Suppressor macrophage treated with lipopolysaccharide for 4 hours (primary cell): ENCODE measurements at regions not wholly inside any gene's neighbourhood (a gene's known extent, or its start where the extent isn't known, plus 50 kb on each side); places are given as distances from the start of the nearest gene placed in this dataset.

Experiments
- DNase-seq: peaks from one replicate; pipeline ENCODE4 v3.0.0-alpha.2; 2020

DNA sequence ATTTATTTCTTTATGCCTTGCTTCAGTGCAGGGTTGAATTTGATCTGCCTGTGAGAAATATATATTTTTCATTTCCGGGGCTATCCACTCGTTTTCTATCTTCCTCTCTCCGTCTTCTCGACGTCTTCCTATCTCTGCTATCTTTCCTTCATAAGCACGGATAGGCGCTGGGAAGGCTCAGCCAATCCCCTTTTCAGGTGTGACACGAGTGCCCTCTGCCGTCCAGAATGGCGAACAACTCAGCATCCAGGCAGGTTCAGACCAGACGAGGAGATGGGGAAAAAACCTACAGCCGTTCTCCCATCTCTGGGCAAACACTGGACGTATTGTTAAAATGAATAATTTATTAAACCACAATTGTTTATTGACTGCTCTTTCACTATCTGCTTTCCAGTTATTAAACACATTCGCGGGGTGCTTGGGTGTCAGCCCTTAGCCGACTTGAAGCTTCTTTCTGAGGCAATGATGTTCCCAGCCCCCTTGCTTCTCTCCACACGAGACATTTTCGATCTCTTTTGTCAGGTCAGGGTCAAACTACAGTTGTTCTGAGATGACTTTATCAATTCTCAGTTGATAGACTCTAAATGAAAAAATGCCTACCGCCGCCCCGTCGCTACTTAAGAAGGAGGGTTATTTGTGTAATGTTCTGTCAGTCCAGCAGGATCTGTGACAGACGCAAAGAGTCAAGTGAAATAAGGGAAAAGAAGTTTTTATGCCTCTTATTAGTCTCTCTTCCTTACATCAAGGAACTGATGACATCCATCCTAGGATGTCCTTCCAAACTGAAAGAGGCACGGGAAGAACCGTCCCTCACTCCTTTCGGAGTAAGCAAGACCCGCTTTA is 96.3 kb upstream of the NOCT start:
- DNase-seq = peak; percentile 22

DNA sequence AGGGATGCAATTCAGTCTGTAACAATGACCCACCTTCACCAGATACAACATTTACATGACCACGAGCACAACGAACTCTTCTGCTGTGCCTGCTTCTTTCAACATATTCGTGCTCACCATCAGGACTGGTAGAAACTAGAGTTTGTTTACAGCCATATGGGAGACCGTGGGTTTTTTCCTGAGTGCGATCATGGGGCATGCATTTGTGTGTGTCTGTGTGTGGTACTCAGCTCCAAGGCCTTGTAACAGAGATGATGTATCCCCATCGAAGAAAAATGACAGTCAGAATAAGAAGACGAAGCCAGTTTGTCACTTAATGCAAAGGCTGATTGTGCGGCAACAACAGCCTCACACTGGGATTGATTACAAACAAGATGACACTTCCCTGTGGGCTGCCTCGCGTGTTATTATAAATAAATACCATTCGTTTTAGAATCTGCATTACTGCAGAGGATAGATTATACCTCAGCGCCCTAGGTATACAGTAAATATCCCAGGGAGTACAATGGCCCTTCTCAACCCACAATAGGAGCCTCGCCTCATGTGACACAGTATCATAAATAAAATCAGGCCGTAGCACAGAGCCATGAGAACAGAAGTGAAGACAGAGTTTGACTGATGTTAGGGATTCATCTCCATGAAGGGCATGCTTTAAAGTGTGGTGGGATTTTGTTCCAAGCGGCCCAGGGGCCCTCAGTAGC is 97.3 kb upstream of the NOCT start:
- no peak for DNase-seq

DNA sequence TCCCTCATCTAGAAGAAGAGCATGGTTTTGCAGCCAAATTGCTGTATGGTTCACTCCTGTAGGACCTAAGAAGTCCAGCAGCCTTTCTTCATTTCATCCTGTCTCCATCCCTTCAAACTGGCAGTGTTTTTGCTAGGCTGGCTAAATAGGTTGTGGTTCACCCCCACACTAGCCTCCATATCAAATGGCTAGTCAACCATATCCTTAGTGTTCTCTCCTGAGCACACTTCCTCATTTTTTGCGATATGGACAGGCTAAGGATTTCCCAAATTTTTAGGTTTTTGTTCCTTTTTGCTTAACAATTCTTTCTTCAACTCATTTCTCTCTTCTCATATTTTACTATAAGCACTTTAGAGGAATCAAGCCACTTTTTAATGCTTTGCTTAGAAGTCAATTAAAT is 98.8 kb upstream of the NOCT start:
- no peak for DNase-seq

GRCh38 chr4:138915756-138916155 is 99.8 kb upstream of the NOCT start:
- no peak for DNase-seq

GRCh38 chr4:138912704-138913340 is 102.8 kb upstream of the NOCT start:
- DNase-seq = no peak

GRCh38 chr4:138911909-138912703 is 103.5 kb upstream of the NOCT start:
- no peak for DNase-seq

GRCh38 chr4:138910914-138911336 is 104.7 kb upstream of the NOCT start:
- no peak for DNase-seq

DNA sequence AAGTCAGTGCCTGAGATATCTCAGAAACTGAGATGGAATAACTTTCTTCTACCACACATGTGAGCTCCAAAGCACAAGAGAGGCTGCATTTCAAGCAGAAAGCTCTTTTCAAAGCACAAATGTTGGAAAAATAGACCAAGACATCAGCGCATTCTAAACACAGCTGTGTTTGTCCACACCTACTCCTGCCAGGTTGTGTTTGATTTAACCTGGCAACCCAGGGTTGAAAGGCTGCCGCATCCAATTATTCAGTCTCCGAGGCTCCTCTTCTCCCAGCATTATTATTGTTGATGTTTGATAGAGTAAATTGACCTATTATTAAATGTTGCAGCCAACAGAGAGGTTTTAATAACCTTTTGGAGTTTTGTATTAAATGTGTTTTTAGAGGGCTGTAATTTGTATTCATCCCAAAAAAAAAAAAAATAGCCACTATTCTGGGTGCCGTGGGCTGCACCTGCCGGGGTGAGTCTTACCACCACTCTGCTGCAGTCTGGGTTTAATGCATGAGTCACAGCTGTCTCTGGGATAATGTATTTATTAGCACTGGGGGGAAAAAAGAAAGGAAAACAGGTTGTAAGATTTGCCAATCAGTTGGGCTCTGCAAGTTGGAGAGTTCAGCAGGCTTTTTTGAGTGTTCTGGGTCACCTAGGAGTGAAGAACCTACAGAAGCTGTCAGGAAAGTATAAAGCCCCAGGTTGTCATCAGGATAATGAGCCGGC is 105.2 kb upstream of the NOCT start:
- no peak for DNase-seq

DNA sequence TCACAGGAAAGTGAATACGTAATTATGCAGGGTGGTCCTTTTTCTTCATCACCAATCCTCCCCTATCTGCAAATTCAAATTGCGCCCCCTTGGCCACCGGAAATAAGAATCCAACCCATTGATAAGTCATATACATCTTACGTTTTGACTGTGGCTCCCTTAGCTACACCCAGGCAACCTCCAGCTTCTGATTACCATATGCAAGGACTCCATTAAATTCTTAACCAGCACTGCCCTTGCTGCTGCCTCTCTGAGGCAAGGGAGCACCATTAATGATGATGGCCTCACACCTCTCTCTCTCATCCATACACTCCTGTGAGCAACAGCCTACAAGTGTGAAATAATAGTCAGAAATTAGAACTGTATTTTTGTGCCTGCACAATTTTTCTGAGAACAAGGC is 106.0 kb upstream of the NOCT start:
- no peak for DNase-seq

DNA sequence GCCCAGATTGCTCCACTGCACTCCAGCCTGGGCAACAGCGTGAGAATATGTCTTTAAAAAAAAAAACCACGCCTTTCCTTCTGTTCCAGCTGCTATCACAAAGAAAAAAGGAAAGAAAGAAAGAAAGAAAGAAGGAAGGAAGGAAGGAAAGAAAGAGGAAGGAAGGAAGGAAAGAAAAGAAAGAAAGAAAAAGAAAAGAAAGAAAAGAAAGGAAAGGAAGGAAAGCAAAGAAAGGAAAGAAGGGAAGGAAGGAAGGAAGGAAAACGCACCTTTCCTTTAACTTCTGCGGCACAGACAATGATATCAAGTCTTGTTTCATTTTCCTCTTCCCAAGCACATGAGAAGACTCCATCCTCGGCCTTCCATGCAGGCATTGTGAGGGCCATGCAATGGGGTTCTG is 107.4 kb upstream of the NOCT start:
- DNase-seq = no peak

DNA sequence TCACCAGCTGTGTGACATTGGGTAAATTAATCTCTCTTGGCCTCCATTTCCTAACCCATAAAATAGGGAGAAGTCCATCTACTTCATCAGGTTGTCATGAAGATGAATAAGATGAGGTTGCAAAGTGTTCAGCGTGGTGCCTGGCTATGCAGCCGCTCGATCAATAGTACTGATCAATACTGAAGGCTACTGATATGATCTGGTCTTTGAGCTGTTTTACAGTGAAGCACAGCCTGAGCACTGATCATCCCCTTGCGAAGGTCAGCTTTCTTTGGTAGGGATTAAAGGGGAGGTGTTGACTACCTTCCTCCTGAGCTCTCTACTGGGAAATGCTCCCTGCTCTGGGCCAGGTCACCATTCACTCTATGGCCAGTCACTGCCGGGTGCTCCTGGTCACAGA is 108.4 kb upstream of the NOCT start:
- no peak for DNase-seq

DNA sequence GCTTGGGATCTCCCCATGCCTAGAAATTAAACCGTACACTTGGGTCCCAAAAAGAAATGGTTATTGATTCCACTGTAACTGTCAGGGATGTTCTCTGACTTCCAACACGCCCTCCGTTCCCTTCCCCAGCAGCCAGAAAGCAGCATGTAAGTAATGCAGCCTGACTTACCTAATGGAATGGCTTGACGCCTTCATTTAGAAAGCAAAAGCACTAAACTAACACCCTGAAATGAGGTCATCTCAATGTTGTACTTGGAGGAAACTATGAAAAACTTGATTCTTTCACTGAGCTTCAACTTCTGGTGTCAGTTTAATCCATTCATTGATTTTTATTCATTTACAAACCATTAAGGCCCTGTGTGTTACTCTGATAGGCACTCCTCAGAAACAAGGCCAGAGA is 110.8 kb upstream of the NOCT start:
- peak; percentile 31 for DNase-seq

DNA sequence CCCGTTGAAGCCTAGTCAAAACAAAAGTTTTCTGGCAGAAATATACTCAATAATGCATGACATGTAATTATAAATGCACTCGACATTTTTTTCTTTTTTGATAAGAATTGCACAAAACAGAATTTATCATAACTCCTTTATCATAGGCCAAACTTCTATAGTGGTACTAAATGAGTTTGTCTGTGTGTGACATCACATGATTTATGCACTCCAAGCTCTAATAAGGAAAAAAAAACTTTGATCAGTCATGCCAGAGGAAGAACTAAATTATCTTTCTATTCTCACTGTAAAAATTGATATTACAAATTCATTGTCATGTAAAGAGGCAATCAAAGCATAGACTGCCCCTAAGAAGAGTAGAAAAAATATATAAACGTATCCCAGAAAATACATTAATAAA is 112.4 kb upstream of the NOCT start:
- DNase-seq = no peak

DNA sequence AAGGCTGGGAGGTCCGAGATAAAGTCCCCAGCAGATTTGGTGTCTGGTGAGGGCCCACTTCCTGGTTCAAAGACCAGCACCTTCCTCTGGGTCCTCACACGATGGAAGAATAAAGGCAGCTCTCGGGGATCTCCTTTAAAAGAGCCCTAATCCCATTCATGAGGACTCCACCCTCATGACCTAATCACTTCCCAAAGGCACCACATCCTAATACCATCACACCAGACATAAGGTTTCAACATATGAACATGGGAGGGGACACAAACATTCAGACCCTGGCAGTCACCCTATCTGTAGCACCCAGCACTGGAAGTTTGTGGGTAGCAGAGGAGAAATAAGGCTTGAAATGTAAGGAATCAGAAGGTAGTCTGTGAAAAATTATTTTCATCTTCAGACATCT is 112.9 kb upstream of the NOCT start:
- no peak for DNase-seq

GRCh38 chr4:138901177-138901576 is 114.4 kb upstream of the NOCT start:
- no peak for DNase-seq

DNA sequence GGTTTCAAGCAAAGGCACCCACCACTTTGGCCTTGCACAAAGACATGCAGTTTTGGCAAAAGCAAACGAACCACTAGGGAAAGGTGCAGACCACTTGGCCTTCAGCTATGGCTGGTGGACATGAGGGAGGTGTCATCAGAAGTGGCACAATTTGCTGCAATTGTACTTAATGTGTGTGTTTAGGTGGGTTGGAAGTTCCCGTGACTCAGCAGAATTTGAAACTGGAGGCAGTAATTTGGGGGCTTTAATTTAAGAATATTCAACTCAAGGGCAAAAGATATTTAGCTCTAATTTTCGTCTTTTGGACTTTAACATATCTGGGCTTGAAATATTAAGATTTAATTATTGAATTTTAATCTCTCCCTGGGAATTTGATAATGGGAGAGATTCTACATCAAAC is 115.6 kb upstream of the NOCT start:
- DNase-seq = no peak

GRCh38 chr4:138898282-138898681 is 117.3 kb upstream of the NOCT start:
- DNase-seq = no peak

DNA sequence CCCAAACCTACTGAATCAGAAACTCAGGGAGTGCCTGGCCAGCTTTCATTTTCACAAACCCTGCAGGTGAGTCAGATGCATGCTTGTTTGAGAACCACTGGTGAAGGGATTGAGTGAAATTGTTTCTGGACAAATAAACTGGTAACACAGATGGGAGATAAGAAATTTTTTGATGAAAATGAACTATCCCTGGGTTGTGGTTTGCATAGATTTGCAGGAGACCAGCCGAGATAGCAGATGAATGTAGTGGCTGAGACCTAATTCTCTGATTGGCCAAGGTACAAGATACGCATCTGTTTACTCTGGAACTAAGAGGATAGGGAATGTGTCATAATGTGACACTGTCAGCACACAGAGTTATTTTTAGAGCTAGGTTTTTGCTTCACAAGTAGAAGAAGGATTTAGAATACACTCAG is 117.8 kb upstream of the NOCT start:
- DNase-seq = no peak

DNA sequence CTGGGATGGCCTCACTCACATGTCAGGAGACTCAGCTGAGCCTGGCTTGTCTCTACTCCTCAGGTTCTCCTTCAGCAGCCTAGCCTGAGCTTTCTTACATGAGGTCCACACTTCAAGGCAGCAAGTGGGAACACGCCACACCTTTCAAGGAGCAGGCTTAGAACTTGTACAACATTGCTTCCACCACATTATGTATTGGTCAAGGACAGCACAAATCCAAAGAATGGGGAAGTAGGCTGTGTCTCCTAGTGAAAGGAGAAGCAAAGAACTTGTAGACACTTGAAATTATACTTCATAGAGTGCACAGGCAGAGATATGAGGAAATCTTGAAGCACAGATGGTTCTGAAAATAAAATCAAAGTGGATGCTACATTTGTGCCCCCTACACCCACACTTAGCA is 120.9 kb upstream of the NOCT start:
- DNase-seq = peak; percentile 60

- DNase-seq = no peak
These were observed 121.6 kb upstream of the NOCT start for GRCh38 chr4:138894011-138894410.

DNA sequence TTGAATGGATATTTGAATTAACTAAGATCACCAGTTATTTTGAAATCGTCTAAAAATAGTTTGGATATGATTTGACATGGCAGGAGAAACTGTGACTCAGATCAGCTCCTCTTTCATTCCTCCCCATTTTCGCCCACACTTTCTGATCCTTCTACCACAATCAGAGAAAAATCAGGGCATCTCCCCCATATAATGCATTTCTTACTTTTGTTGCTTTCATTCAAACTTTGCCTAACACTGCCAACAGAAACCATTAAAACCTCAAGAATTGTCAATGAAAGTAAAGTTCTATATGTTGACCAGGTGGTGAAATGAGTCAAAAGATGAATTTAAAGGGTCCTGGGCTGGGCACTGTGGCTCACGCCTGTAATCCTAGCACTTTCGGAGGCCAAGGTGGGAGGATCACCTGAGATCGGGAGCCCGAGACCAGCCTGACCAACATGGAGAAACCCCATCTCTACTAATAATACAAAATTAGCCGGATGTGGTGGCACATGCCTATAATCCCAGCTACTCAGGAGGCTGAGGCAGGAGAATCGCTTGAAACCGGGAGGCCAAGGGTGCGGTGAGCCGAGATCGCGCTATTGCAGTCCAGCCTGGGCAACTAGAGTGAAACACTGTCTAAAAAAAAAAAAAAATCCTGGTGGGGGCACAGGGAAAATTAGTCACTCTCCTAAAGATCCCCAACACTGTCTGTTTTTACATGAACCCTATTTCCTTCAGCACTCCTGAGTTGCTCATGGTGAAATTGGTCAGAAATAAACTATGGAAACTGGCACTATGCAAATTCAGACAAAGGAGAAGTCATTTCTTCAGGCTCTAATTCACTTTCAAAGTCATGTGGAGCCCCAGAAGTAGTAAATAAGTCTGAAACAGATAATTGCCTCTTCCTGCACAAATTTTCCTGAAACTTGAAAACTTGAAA is 122.8 kb upstream of the NOCT start:
- DNase-seq = peak; percentile 41
